Activated CD4-positive, alpha-beta T cell treated with anti-CD3 and anti-CD28 coated beads, Interleukin-2, amount 10 ng/mL, durations not matched to agents 24 days and 14 days (primary cell): ENCODE measurements at regions not wholly inside any gene's neighbourhood (a gene's known extent, or its start where the extent isn't known, plus 50 kb on each side); places are given as distances from the start of the nearest gene placed in this dataset.
"Not testable (repeated sequence)": the region's sequence is repeated elsewhere in the genome, so short reads cannot be mapped to it uniquely, and the experiment has no call there.

Source experiments
- DNase-seq: peaks from one replicate; pipeline ENCODE4 v3.0.0; 2022
- H3K27ac Mint-ChIP-seq: one replicate; pipeline ENCODE4 v1.8.0; 2022; ENCODE audit warnings: mild to moderate bottlenecking, mixed read lengths
- H3K27me3 Mint-ChIP-seq: one replicate; pipeline ENCODE4 v1.8.0; 2022; ENCODE audit warnings: mixed read lengths
- H3K36me3 Mint-ChIP-seq: one replicate; pipeline ENCODE4 v1.8.0; 2022; ENCODE audit warnings: low read depth, mild to moderate bottlenecking, mixed read lengths
- H3K4me1 Mint-ChIP-seq: one replicate; pipeline ENCODE4 v1.8.0; 2021; ENCODE audit warnings: mixed read lengths
- H3K4me3 Mint-ChIP-seq: one replicate; pipeline ENCODE4 v1.8.0; 2022; ENCODE audit warnings: mild to moderate bottlenecking, moderate library complexity, mixed read lengths
- H3K9me3 Mint-ChIP-seq: one replicate; pipeline ENCODE4 v1.8.0; 2021; ENCODE audit warnings: mixed read lengths
- intact Hi-C: fragments of 100-400 bp; cut with micrococcal nuclease; formaldehyde crosslinking; loops from one replicate; pipeline ENCODE4 v1.15.1; 2023

DNA sequence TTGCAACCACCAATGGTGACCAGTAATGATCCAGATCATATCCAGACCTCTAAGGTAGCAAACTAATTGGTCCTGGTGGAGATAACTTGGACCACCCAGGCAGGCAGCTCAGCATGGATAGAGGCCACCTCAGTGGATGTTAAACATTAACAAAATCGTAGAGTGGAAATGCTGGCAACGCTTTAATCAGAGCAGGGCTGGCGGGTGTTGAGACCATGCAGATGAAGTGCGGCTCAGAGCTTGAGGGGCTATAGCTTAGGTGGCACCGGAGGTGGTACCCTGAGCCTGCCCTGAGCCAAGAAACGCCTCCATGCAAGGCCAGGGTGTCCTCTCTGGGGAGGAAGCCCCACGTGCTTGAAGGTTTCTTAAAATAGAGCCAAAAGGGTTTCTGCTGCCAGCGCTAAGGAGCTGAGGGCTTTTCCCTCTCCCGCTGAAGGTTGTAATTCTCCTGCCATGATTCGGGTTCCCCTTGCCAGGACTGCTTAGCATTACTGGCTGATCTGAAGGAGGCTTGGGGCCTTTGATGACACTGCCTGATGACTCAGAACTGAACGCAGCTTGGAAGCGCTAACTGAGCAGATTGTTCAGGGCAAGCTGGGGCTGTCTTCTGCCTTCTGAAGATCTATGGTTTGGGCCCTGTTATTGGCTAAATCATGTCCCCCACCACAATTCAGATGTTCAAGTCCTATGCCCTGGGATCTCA lies 177.8 kb upstream of the ATP6AP2 start:
- no peak overlapping the region for H3K4me3 Mint-ChIP-seq
- intact Hi-C loops = no loop called here
- H3K4me1 Mint-ChIP-seq = no peaks in the 10 kb centered on the region
- H3K9me3 Mint-ChIP-seq = no peaks in the 10 kb centered on the region
- no peak for DNase-seq
- H3K27ac Mint-ChIP-seq = no peak overlapping the region
- no peaks in the 10 kb centered on the region for H3K36me3 Mint-ChIP-seq
- no peaks in the 10 kb centered on the region for H3K27me3 Mint-ChIP-seq

DNA sequence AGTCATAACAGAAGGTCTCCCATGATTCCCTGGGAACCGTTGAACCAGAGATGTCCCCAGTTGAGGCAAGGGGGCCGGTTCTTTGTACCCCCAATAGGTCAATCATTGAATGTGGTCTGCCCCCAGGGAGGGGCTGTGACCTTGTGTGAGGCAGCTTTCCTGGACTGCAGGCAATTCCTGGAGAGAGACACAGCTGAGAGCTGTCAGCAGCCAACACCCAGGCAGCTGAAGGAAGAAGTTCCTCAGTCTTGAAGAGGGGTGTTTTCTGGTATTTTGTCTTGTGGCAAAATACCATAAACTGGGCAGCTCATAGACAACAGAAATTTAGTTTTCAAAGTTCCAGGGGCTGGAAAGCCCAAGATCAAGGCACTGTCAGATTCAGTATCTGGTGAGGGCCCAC lies 185.7 kb upstream of the ATP6AP2 start:
- H3K27me3 Mint-ChIP-seq = no peaks in the 10 kb centered on the region
- intact Hi-C loops = no loop called here
- no peaks in the 10 kb centered on the region for H3K9me3 Mint-ChIP-seq
- no peaks in the 10 kb centered on the region for H3K4me1 Mint-ChIP-seq
- H3K36me3 Mint-ChIP-seq = no peaks in the 10 kb centered on the region
- H3K4me3 Mint-ChIP-seq = no peak overlapping the region
- no peak for DNase-seq
- H3K27ac Mint-ChIP-seq = no peak overlapping the region

DNA sequence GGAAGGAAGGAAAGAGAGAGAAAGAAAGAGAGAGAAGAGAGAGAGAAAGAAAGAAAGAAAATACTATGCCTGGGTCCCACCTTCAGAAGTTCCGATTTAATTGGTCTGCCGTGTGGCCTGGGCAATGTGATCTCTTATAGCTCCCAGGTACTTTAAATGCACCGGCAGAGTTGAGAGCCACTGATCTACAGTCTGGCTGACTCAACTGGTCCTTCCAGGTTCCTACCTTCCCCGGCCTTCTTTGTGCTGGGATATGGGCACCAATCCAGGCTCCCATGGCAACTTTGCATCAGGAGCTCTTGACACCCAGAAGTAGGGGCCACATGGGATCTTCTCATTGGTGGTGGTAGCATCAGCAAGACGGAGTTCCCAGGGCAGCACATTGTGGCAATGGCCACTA lies 186.5 kb upstream of the ATP6AP2 start:
- no peaks in the 10 kb centered on the region for H3K9me3 Mint-ChIP-seq
- H3K4me1 Mint-ChIP-seq = no peaks in the 10 kb centered on the region
- intact Hi-C loops = no loop called here
- H3K36me3 Mint-ChIP-seq = no peaks in the 10 kb centered on the region
- no peaks in the 10 kb centered on the region for H3K27me3 Mint-ChIP-seq
- H3K4me3 Mint-ChIP-seq = no peak overlapping the region
- no peak overlapping the region for H3K27ac Mint-ChIP-seq
- no peak for DNase-seq

DNA sequence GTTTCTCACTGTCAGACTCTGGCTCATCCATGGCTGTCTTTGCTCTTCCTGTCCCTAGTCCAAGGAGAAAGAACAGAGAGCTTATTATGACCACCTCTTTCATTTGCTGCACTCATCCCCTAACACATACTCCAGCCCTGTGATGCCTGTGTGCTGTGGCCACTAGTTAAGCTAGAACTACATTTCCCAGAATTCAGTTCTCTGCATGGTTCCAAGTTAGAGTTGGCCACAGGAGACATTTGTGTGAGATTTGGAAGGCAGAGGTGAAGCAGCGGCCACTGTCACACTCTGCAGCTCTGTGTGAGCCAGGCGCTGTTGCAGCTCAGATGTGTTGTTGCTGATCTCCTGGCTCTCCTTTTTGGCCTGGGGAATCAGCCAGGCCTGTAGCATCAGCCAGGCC lies 188.2 kb upstream of the ATP6AP2 start:
- Mint-ChIP-seq H3K4me3 (no peak overlapping the region), H3K36me3 (no peaks in the 10 kb centered on the region), H3K9me3 (no peaks in the 10 kb centered on the region), H3K4me1 (no peaks in the 10 kb centered on the region), H3K27me3 (no peaks in the 10 kb centered on the region), H3K27ac (no peak overlapping the region)
- intact Hi-C loops = no loop called here
- DNase-seq = no peak

DNA sequence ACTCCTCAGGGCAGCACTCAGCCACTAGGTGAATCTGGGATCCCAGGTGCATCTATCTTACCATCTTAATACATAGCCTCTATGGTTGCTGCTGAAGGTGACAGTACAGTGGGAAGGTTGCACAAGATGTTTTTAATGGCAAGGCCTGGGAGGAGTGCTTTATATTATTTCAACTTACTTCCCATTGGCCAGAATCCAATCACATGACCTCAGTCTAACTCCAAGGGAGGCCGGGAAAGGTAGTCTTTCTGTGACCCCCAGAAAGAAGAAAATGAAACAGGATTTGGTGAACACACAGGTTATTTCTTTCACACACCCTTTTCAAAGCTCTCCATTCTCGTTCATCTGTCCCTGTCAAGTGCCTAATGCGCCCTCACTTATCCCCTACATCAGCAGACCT lies 189.1 kb upstream of the ATP6AP2 start:
- Mint-ChIP-seq H3K27ac (no peak overlapping the region), H3K27me3 (no peaks in the 10 kb centered on the region), H3K4me1 (no peaks in the 10 kb centered on the region), H3K36me3 (no peaks in the 10 kb centered on the region), H3K9me3 (no peaks in the 10 kb centered on the region), H3K4me3 (no peak overlapping the region)
- DNase-seq = no peak
- intact Hi-C loops = no loop called here

DNA sequence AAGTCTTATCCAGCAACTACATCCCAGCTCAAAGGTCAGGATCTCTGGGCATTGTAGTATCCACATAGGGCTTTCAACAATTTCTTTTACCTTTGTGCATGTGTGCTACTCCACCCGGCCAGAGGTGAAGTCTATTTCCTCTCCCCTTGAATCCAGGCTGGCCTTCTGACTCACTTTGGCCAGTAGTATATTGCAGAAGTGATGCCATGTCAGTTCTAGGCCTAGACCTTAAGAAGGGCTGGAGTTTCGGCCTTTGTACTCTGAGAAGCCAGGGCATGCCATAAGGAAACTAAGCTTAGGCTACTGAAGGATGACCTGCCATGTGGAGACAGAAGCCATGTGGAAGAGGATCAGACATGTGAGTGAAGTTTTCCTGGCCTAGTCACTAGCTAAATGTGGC lies 191.2 kb upstream of the ATP6AP2 start:
- Mint-ChIP-seq H3K4me1 (no peaks in the 10 kb centered on the region), H3K36me3 (no peaks in the 10 kb centered on the region), H3K27me3 (no peaks in the 10 kb centered on the region), H3K9me3 (no peaks in the 10 kb centered on the region), H3K4me3 (no peak overlapping the region), H3K27ac (no peak overlapping the region)
- DNase-seq = no peak
- intact Hi-C loops = no loop called here

- Mint-ChIP-seq H3K36me3 (no peaks in the 10 kb centered on the region), H3K27ac (no peak overlapping the region), H3K4me3 (no peak overlapping the region), H3K9me3 (no peaks in the 10 kb centered on the region), H3K4me1 (no peaks in the 10 kb centered on the region), H3K27me3 (no peaks in the 10 kb centered on the region)
- intact Hi-C loops = no loop called here
- DNase-seq = no peak
Observed at GRCh38 chrX:40388441-40388840, 192.3 kb upstream of the ATP6AP2 start.

GRCh38 chrX:40387869-40388268 lies 192.9 kb upstream of the ATP6AP2 start:
- DNase-seq, H3K4me3 Mint-ChIP-seq, H3K27me3 Mint-ChIP-seq, H3K9me3 Mint-ChIP-seq, H3K4me1 Mint-ChIP-seq, H3K27ac Mint-ChIP-seq, intact Hi-C loops, H3K36me3 Mint-ChIP-seq: not testable (repeated sequence)

- intact Hi-C loops, H3K27me3 Mint-ChIP-seq, H3K4me1 Mint-ChIP-seq, H3K27ac Mint-ChIP-seq, H3K9me3 Mint-ChIP-seq, DNase-seq, H3K4me3 Mint-ChIP-seq, H3K36me3 Mint-ChIP-seq: not testable (repeated sequence)
Observed at GRCh38 chrX:40387311-40387710, 193.5 kb upstream of the ATP6AP2 start.

GRCh38 chrX:40385682-40386081 lies 195.1 kb upstream of the ATP6AP2 start:
- H3K27me3 Mint-ChIP-seq = no peaks in the 10 kb centered on the region
- no peaks in the 10 kb centered on the region for H3K4me1 Mint-ChIP-seq
- H3K27ac Mint-ChIP-seq = no peak overlapping the region
- intact Hi-C loops = no loop called here
- no peak overlapping the region for H3K4me3 Mint-ChIP-seq
- H3K36me3 Mint-ChIP-seq = no peaks in the 10 kb centered on the region
- H3K9me3 Mint-ChIP-seq = no peaks in the 10 kb centered on the region
- DNase-seq = no peak

DNA sequence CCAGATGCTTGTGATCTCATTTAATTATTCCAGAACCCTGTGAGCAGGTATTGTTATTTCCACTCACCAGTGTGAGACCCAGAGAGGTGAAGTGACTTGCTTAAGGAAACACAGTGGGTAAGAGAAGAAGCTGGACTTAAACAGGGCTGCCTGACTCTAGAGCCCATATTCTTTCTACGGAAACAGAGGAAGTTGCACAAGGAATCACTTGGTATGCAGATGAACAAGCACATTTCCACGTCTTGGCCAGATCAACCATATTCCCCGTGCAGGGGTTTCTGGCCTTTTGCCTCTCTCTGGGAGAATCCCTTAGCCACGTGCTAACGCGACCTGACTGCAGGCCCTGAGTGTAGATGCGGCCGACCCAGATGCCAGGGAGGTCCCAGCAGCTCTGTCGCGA lies 195.5 kb upstream of the ATP6AP2 start:
- Mint-ChIP-seq H3K36me3 (no peaks in the 10 kb centered on the region), H3K4me3 (no peak overlapping the region), H3K27ac (no peak overlapping the region), H3K4me1 (no peaks in the 10 kb centered on the region), H3K9me3 (no peaks in the 10 kb centered on the region), H3K27me3 (no peaks in the 10 kb centered on the region)
- intact Hi-C loops = no loop called here
- no peak for DNase-seq

DNA sequence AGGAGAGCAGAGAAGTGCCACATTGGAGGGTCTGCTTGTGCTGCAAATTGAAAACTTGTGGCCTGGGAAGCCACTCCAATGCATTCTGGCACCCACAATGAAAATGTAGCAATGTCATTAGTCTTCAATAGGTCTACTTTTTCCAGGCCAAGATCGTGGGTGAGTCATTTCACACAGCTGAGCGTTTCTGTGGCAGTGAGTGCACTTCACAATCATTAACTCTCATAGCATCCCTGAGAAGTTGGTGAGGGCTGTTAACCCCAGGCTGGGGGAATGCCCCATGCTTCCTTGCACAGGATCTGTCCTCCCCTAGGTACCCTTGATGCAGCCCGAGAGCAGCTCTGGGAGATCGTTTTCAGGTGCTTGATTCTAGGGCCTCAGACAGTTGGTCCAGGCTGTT lies 196.8 kb upstream of the ATP6AP2 start:
- H3K36me3 Mint-ChIP-seq = no peaks in the 10 kb centered on the region
- DNase-seq = no peak
- no peaks in the 10 kb centered on the region for H3K9me3 Mint-ChIP-seq
- H3K4me3 Mint-ChIP-seq = no peak overlapping the region
- H3K27me3 Mint-ChIP-seq = no peaks in the 10 kb centered on the region
- intact Hi-C loops = no loop called here
- H3K4me1 Mint-ChIP-seq = no peaks in the 10 kb centered on the region
- H3K27ac Mint-ChIP-seq = no peak overlapping the region

- no peak for DNase-seq
- intact Hi-C loops = no loop called here
- no peaks in the 10 kb centered on the region for H3K4me1 Mint-ChIP-seq
- peaks cover 3% of the 10 kb centered on the region for H3K9me3 Mint-ChIP-seq
- H3K27me3 Mint-ChIP-seq = no peaks in the 10 kb centered on the region
- no peaks in the 10 kb centered on the region for H3K36me3 Mint-ChIP-seq
- H3K27ac Mint-ChIP-seq = no peak overlapping the region
- no peak overlapping the region for H3K4me3 Mint-ChIP-seq
Observed at GRCh38 chrX:40383360-40383759, 197.4 kb upstream of the ATP6AP2 start.

- Mint-ChIP-seq H3K4me3 (no peak overlapping the region), H3K36me3 (no peaks in the 10 kb centered on the region), H3K27me3 (no peaks in the 10 kb centered on the region), H3K4me1 (no peaks in the 10 kb centered on the region), H3K27ac (no peak overlapping the region), H3K9me3 (peaks cover 3% of the 10 kb centered on the region)
- DNase-seq = no peak
- intact Hi-C loops = no loop called here
Observed at GRCh38 chrX:40380655-40381488, 199.9 kb upstream of the ATP6AP2 start.

- no peak for DNase-seq
- Mint-ChIP-seq H3K9me3 (peaks cover 3% of the 10 kb centered on the region), H3K4me3 (no peak overlapping the region), H3K27ac (no peak overlapping the region), H3K36me3 (no peaks in the 10 kb centered on the region), H3K27me3 (no peaks in the 10 kb centered on the region), H3K4me1 (no peaks in the 10 kb centered on the region)
- intact Hi-C loops = no loop called here
Observed at GRCh38 chrX:40377684-40378083, 203.1 kb upstream of the ATP6AP2 start.
